HepG2 (cell line): ENCODE measurements at regions not wholly inside any gene's neighbourhood (a gene's known extent, or its start where the extent isn't known, plus 50 kb on each side); places are given as distances from the start of the nearest gene placed in this dataset.

Experiments used
- EP300 ChIP-seq, 3 experiments: sonication (generic) in 1 of 3; formaldehyde crosslinking in 1 of 3; IDR thresholded peaks; 2 replicates each; pipeline versions ENCODE4 v1.5.1 to v1.6.1; 2011 to 2020; ENCODE audit warnings: low read depth in 2 of 3, low read length in 2 of 3, borderline replicate concordance in 1 of 3, improper control_type of control experiment in 1 of 3, mild to moderate bottlenecking in 1 of 3, missing genetic modification reagents in 1 of 3, moderate library complexity in 1 of 3
- FOSL2 ChIP-seq: sonication (generic); formaldehyde crosslinking; IDR thresholded peaks from 2 replicates; pipeline ENCODE4 v1.4.0; 2020; ENCODE audit warnings: missing genetic modification reagents
- KLF6 ChIP-seq: IDR thresholded peaks from 2 replicates; pipeline ENCODE4 v1.8.0; 2016; ENCODE audit warnings: missing biosample characterization, missing genetic modification reagents
- NR2F6 ChIP-seq, 2 experiments: IDR thresholded peaks; 2 replicates each; pipeline ENCODE4 v1.6.1; 2016; ENCODE audit warnings: antibody characterized with exemption in 1 of 2, mild to moderate bottlenecking in 1 of 2
- PPARG ChIP-seq: conservative IDR thresholded peaks from 2 replicates; pipeline ENCODE4 v1.6.1; 2016; ENCODE audit warnings: missing biosample characterization, missing genetic modification reagents
- SOX5 ChIP-seq: IDR thresholded peaks from 2 replicates; pipeline ENCODE4 v1.6.1; 2016; ENCODE audit warnings: borderline replicate concordance
- TBP ChIP-seq: sonication (generic); formaldehyde crosslinking; IDR thresholded peaks from 2 replicates; pipeline ENCODE4 v1.5.0; 2020; ENCODE audit warnings: missing genetic modification reagents
- TP53 ChIP-seq: sonication (generic); formaldehyde crosslinking; conservative IDR thresholded peaks from 2 replicates; pipeline ENCODE4 v1.4.0; 2020; ENCODE audit warnings: missing genetic modification reagents
- ZNF136 ChIP-seq: sonication (generic); formaldehyde crosslinking; IDR thresholded peaks from 2 replicates; pipeline ENCODE4 v1.8.1; 2022; ENCODE audit warnings: low read depth, mild to moderate bottlenecking, moderate library complexity, missing genetic modification reagents
- ZNF264 ChIP-seq: sonication (generic); formaldehyde crosslinking; IDR thresholded peaks from 2 replicates; pipeline ENCODE4 v1.4.0; 2020; ENCODE audit warnings: missing genetic modification reagents
- TF ChIP-seq, protein P1 (sequence below): fragments of 450-650 bp; IDR thresholded peaks from 2 replicates; pipeline ENCODE4 v1.6.1; 2016
- TF ChIP-seq, protein P2 (sequence below), 2 experiments: fragments of 450-650 bp in 1 of 2; sonication (generic) in 1 of 2; formaldehyde crosslinking; IDR thresholded peaks; 2 replicates each; pipeline versions ENCODE4 v1.5.0 to v1.8.0; 2020 to 2022; ENCODE audit warnings: mild to moderate bottlenecking in 1 of 2, missing genetic modification reagents in 1 of 2
- TF ChIP-seq, protein P3 (sequence below): sonication (generic); formaldehyde crosslinking; IDR thresholded peaks from 2 replicates; pipeline ENCODE4 v1.5.1; 2020; ENCODE audit warnings: mild to moderate bottlenecking, moderate library complexity, missing genetic modification reagents

DNA sequence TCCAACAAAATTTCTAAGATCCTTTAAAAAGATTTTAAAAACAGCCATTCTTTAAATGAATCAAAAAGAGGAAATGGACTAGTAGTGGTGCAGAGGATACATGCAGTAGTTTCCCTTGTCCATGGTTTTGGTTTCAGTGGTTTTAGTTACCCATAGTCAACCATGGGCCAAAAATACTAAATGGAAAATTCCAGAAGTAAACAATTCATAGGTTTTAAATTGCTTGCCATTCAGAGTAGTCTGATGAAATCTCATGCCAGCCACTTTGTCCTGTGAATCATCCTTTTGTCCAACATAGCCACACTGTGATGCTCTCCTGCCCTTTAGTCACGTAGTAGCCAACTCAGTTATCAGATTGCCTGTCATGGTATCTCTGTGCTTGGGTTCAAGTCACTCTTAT is 286.1 kb downstream of the ANXA1 start (continued):
- TF ChIP-seq, protein P1, sequence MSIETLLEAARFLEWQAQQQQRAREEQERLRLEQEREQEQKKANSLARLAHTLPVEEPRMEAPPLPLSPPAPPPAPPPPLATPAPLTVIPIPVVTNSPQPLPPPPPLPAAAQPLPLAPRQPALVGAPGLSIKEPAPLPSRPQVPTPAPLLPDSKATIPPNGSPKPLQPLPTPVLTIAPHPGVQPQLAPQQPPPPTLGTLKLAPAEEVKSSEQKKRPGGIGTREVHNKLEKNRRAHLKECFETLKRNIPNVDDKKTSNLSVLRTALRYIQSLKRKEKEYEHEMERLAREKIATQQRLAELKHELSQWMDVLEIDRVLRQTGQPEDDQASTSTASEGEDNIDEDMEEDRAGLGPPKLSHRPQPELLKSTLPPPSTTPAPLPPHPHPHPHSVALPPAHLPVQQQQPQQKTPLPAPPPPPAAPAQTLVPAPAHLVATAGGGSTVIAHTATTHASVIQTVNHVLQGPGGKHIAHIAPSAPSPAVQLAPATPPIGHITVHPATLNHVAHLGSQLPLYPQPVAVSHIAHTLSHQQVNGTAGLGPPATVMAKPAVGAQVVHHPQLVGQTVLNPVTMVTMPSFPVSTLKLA = no peak
- TF ChIP-seq SOX5 (peak; percentile 26; the same call in 1 of the 2 replicates), TP53 (no peak), FOSL2 (peak; percentile 80), EP300 (IDR thresholded peaks at IDR 0.05; ENCODE audit: low read depth in 2 of 2, low read length in 2 of 2) (peak in 1 of 2 experiments; percentile 25; a peak in 1 of 4 replicates), EP300 (CRISPR knock-in tag; IDR thresholded peaks at IDR 0.05; ENCODE audit: borderline replicate concordance) (no peak), ZNF264 (CRISPR knock-in tag) (no peak), TBP (CRISPR knock-in tag) (no peak), ZNF136 (CRISPR knock-in tag) (no peak), KLF6 (CRISPR knock-in tag) (no peak), PPARG (CRISPR knock-in tag) (no peak), NR2F6 (IDR thresholded peaks at IDR 0.05) (no peak), NR2F6 (CRISPR knock-in tag; IDR thresholded peaks at IDR 0.05) (no peak)
- TF ChIP-seq, protein P2, sequence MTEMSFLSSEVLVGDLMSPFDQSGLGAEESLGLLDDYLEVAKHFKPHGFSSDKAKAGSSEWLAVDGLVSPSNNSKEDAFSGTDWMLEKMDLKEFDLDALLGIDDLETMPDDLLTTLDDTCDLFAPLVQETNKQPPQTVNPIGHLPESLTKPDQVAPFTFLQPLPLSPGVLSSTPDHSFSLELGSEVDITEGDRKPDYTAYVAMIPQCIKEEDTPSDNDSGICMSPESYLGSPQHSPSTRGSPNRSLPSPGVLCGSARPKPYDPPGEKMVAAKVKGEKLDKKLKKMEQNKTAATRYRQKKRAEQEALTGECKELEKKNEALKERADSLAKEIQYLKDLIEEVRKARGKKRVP (CRISPR knock-in tag; IDR thresholded peaks at IDR 0.05) = peak in 1 of 2 experiments; percentile 60; a peak in 1 of 4 replicates
- TF ChIP-seq, protein P3, sequence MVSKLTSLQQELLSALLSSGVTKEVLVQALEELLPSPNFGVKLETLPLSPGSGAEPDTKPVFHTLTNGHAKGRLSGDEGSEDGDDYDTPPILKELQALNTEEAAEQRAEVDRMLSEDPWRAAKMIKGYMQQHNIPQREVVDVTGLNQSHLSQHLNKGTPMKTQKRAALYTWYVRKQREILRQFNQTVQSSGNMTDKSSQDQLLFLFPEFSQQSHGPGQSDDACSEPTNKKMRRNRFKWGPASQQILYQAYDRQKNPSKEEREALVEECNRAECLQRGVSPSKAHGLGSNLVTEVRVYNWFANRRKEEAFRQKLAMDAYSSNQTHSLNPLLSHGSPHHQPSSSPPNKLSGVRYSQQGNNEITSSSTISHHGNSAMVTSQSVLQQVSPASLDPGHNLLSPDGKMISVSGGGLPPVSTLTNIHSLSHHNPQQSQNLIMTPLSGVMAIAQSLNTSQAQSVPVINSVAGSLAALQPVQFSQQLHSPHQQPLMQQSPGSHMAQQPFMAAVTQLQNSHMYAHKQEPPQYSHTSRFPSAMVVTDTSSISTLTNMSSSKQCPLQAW (CRISPR knock-in tag) = no peak
